Lower leg skin (tissue), 4 donors: ENCODE measurements at regions not wholly inside any gene's neighbourhood (a gene's known extent, or its start where the extent isn't known, plus 50 kb on each side); places are given as distances from the start of the nearest gene placed in this dataset.

Source experiments
- DNase-seq, 2 donors: peaks; one replicate each; pipeline ENCODE4 v3.0.0-alpha.2; 2019; ENCODE audit warnings: low spot score in 2 of 2
- H3K4me3 ChIP-seq: fragments of 200-600 bp; sonication (generic); 2 replicates; pipeline ENCODE4 v1.5.1; 2017; ENCODE audit warnings: mild to moderate bottlenecking, low read depth; ENCODE audit not compliant: poor library complexity, severe bottlenecking
- POLR2A ChIP-seq, 2 donors: fragments of 450-650 bp; IDR thresholded peaks; one replicate each; pipeline ENCODE4 v1.6.1; 2016 to 2017; ENCODE audit warnings: antibody characterized with exemption in 2 of 2, mild to moderate bottlenecking in 1 of 2, moderate library complexity in 1 of 2
- WGBS, 2 donors: methylation state at CpG; one replicate each; pipeline ENCODE4 v1.1.5; 2018; 5-methylcytosine and 5-hydroxymethylcytosine counted together
- intact Hi-C: fragments of 100-400 bp; cut with DNase I; formaldehyde crosslinking; loops from one replicate; pipeline ENCODE4 v1.15.0; 2023; ENCODE audit warnings: low total_unique reads
- TF ChIP-seq, protein P1 (sequence below), 3 donors: fragments of 450-650 bp; IDR thresholded peaks; one replicate each; pipeline ENCODE4 v1.5.1; 2016; ENCODE audit warnings: antibody characterized with exemption in 3 of 3, mild to moderate bottlenecking in 3 of 3, moderate library complexity in 2 of 3

GRCh38 chr1:29677028-29678024, 441.0 kb downstream of the PTPRU start:
- 36 to 41% methylated on average over 18 of the region's 18 CpGs for WGBS, 2 donors
- H3K4me3 ChIP-seq, result no peak overlapping the region
- TF ChIP-seq, protein P1, sequence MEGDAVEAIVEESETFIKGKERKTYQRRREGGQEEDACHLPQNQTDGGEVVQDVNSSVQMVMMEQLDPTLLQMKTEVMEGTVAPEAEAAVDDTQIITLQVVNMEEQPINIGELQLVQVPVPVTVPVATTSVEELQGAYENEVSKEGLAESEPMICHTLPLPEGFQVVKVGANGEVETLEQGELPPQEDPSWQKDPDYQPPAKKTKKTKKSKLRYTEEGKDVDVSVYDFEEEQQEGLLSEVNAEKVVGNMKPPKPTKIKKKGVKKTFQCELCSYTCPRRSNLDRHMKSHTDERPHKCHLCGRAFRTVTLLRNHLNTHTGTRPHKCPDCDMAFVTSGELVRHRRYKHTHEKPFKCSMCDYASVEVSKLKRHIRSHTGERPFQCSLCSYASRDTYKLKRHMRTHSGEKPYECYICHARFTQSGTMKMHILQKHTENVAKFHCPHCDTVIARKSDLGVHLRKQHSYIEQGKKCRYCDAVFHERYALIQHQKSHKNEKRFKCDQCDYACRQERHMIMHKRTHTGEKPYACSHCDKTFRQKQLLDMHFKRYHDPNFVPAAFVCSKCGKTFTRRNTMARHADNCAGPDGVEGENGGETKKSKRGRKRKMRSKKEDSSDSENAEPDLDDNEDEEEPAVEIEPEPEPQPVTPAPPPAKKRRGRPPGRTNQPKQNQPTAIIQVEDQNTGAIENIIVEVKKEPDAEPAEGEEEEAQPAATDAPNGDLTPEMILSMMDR (IDR thresholded peaks at IDR 0.05), result no peak
- no peak for TF ChIP-seq POLR2A (IDR thresholded peaks at IDR 0.05)
- DNase-seq, result peak; percentile 9 to 61
- intact Hi-C loops, result no loop called here

DNA sequence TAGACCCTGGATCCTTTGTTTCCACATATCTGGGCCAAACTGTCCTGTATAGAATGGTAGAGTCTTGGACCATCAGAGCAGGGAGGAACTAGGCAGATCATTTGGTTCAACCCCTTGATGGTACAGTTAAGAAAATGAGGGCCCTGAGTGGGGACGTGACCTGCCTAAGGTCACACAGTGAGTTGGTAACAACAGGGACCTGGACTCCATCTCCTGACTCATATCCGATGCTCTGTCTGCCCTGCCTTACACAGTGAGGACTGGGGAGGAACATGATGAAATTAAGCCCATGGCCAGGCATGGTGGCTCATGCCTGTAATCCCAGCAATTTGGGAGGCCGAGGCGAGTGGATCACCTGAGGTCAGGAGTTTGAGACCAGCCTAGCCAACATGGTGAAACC, 440.2 kb downstream of the PTPRU start:
- intact Hi-C loops, result no loop called here
- peak in 1 of 2 donors; percentile 53 for DNase-seq
- TF ChIP-seq POLR2A (IDR thresholded peaks at IDR 0.05), result no peak
- TF ChIP-seq, protein P1 (IDR thresholded peaks at IDR 0.05), result no peak
- 64 to 86% methylated on average over 3 to 4 of the region's 4 CpGs for WGBS, 2 donors
- H3K4me3 ChIP-seq, result no peak overlapping the region

GRCh38 chr1:29675481-29676263, 439.4 kb downstream of the PTPRU start:
- DNase-seq, result peak in 1 of 2 donors; percentile 70
- 65 to 67% methylated on average over 12 of the region's 12 CpGs for WGBS, 2 donors
- no peak overlapping the region for H3K4me3 ChIP-seq
- TF ChIP-seq, protein P1 (IDR thresholded peaks at IDR 0.05), result no peak
- no peak for TF ChIP-seq POLR2A (IDR thresholded peaks at IDR 0.05)
- intact Hi-C loops, result no loop called here

DNA sequence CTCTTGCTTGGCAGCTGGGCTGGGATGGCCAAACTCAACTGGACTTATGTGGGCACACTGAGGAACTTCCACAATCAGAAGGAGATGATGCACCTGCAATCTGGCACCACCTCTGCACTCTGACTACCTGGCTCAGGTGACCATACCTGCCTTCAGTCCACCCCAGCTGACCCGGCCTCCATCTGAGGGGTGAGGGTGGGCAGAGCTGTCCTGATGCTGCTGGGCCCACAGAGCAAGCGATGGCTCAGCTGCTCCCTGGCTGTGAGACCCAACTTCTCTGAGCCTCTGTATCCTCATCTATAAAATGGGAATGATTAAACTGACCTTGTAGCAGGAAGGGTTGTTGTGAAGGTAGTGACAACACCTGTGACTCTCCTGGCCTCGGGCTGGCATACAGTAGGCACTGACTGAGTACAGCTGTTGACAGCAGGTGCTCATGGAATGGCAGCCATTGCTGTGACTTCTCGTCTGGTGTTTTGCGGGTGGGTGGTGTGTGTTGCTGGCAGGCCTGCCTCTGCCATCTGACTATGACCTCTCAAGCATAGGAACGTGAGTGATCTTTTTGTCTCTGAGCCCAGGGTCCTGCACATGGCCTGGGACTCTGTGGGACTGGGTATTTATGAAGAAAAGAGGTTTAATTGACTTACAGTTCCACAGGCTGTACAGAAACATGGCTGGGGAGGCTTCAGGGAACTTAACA, 438.5 kb downstream of the PTPRU start:
- peak in 1 of 2 donors; percentile 71 for DNase-seq
- intact Hi-C loops, result no loop called here
- TF ChIP-seq, protein P1 (IDR thresholded peaks at IDR 0.05), result no peak
- TF ChIP-seq POLR2A (IDR thresholded peaks at IDR 0.05), result no peak
- H3K4me3 ChIP-seq, result no peak overlapping the region
- WGBS, 2 donors, result 85 to 94% methylated on average over 6 of the region's 6 CpGs
